ENCODE measurements at regions not wholly inside any gene's neighbourhood (a gene's known extent, or its start where the extent isn't known, plus 50 kb on each side); places are given as distances from the start of the nearest gene placed in this dataset.

- H3K4me1 ChIP-seq (ENCODE audit: insufficient read depth, low read length), result no peaks in the 10 kb centered on the region
- H3K27me3 ChIP-seq (ENCODE audit: insufficient read depth, low read length, poor library complexity, severe bottlenecking), result no peaks in the 10 kb centered on the region
- Mint-ChIP-seq H3K27me3 (peaks cover 3 to 5% of the 10 kb centered on the region in 2 donors), H3K4me1 (no peaks in the 10 kb centered on the region), H3K36me3 (no peaks in the 10 kb centered on the region), H3K4me3 (no peak overlapping the region), H3K27ac (no peak overlapping the region), H3K9me3 (peaks cover 0 to 5% (median 2%) of the 10 kb centered on the region in 5 donors)
- H3K9me3 ChIP-seq (ENCODE audit: low read length), result no peaks in the 10 kb centered on the region
- H3K27ac ChIP-seq (ENCODE audit: low read depth, low read length), result no peak overlapping the region
- ChIA-PET POLR2A (no interaction called here), CTCF (no interaction called here)
- DNase-seq, result no peak
- H3K4me3 ChIP-seq (ENCODE audit: low read length), result no peak overlapping the region
- no peaks in the 10 kb centered on the region for H3K36me3 ChIP-seq (ENCODE audit: insufficient read depth, low read length)
Observed at GRCh38 chr11:30165652-30166051, 65.2 kb upstream of the FSHB start.

GRCh38 chr11:30171661-30172060 is 59.2 kb upstream of the FSHB start:
- no peak for DNase-seq
- H3K4me3 Mint-ChIP-seq, result no peak overlapping the region
- peaks cover 7% of the 10 kb centered on the region in 2 donors for H3K27me3 Mint-ChIP-seq
- no peaks in the 10 kb centered on the region for H3K36me3 Mint-ChIP-seq
- H3K4me3 ChIP-seq (ENCODE audit: low read length), result no peak overlapping the region
- CTCF ChIA-PET, result no interaction called here
- no peak overlapping the region for H3K27ac ChIP-seq (ENCODE audit: low read depth, low read length)
- peaks cover 0 to 6% (median under 1%) of the 10 kb centered on the region in 5 donors for H3K9me3 Mint-ChIP-seq
- no peaks in the 10 kb centered on the region for H3K36me3 ChIP-seq (ENCODE audit: insufficient read depth, low read length)
- no peaks in the 10 kb centered on the region for H3K4me1 ChIP-seq (ENCODE audit: insufficient read depth, low read length)
- no peaks in the 10 kb centered on the region for H3K9me3 ChIP-seq (ENCODE audit: low read length)
- H3K27ac Mint-ChIP-seq, result no peak overlapping the region
- no peaks in the 10 kb centered on the region for H3K27me3 ChIP-seq (ENCODE audit: insufficient read depth, low read length, poor library complexity, severe bottlenecking)
- H3K4me1 Mint-ChIP-seq, result no peaks in the 10 kb centered on the region
- POLR2A ChIA-PET, result no interaction called here

- Histone ChIP-seq H3K4me3 (ENCODE audit: low read length) (no peak overlapping the region), H3K27ac (ENCODE audit: low read depth, low read length) (no peak overlapping the region), H3K36me3 (ENCODE audit: insufficient read depth, low read length) (no peaks in the 10 kb centered on the region), H3K27me3 (ENCODE audit: insufficient read depth, low read length, poor library complexity, severe bottlenecking) (no peaks in the 10 kb centered on the region), H3K9me3 (ENCODE audit: low read length) (no peaks in the 10 kb centered on the region), H3K4me1 (ENCODE audit: insufficient read depth, low read length) (no peaks in the 10 kb centered on the region)
- peaks cover 7 to 12% of the 10 kb centered on the region in 2 donors for H3K27me3 Mint-ChIP-seq
- no peaks in the 10 kb centered on the region for H3K36me3 Mint-ChIP-seq
- no peak for DNase-seq
- CTCF ChIA-PET, result no interaction called here
- H3K4me3 Mint-ChIP-seq, result no peak overlapping the region
- H3K9me3 Mint-ChIP-seq, result peaks cover 0 to 6% (median 2%) of the 10 kb centered on the region in 5 donors
- H3K27ac Mint-ChIP-seq, result no peak overlapping the region
- POLR2A ChIA-PET, result no interaction called here
- no peaks in the 10 kb centered on the region for H3K4me1 Mint-ChIP-seq
Observed at GRCh38 chr11:30172158-30172557, 58.7 kb upstream of the FSHB start.

GRCh38 chr11:30172883-30173311 is 57.9 kb upstream of the FSHB start:
- Histone ChIP-seq H3K4me3 (ENCODE audit: low read length) (no peak overlapping the region), H3K27ac (ENCODE audit: low read depth, low read length) (no peak overlapping the region), H3K9me3 (ENCODE audit: low read length) (no peaks in the 10 kb centered on the region), H3K4me1 (ENCODE audit: insufficient read depth, low read length) (no peaks in the 10 kb centered on the region), H3K36me3 (ENCODE audit: insufficient read depth, low read length) (no peaks in the 10 kb centered on the region), H3K27me3 (ENCODE audit: insufficient read depth, low read length, poor library complexity, severe bottlenecking) (no peaks in the 10 kb centered on the region)
- no peak for DNase-seq
- Mint-ChIP-seq H3K36me3 (no peaks in the 10 kb centered on the region), H3K9me3 (peaks cover 0 to 6% (median 2%) of the 10 kb centered on the region in 5 donors), H3K27me3 (peaks cover 7 to 13% of the 10 kb centered on the region in 2 donors), H3K4me3 (no peak overlapping the region), H3K27ac (no peak overlapping the region), H3K4me1 (no peaks in the 10 kb centered on the region)
- ChIA-PET CTCF (no interaction called here), POLR2A (no interaction called here)

GRCh38 chr11:30174265-30175020 is 56.4 kb upstream of the FSHB start:
- no peaks in the 10 kb centered on the region for H3K36me3 ChIP-seq (ENCODE audit: insufficient read depth, low read length)
- H3K4me1 ChIP-seq (ENCODE audit: insufficient read depth, low read length), result no peaks in the 10 kb centered on the region
- H3K9me3 Mint-ChIP-seq, result peaks cover 0 to 6% (median 2%) of the 10 kb centered on the region in 5 donors
- H3K27ac ChIP-seq (ENCODE audit: low read depth, low read length), result no peak overlapping the region
- H3K27ac Mint-ChIP-seq, result no peak overlapping the region
- no peaks in the 10 kb centered on the region for H3K27me3 ChIP-seq (ENCODE audit: insufficient read depth, low read length, poor library complexity, severe bottlenecking)
- H3K4me1 Mint-ChIP-seq, result no peaks in the 10 kb centered on the region
- H3K27me3 Mint-ChIP-seq, result peaks cover 8 to 13% of the 10 kb centered on the region in 2 donors
- no peaks in the 10 kb centered on the region for H3K36me3 Mint-ChIP-seq
- no peaks in the 10 kb centered on the region for H3K9me3 ChIP-seq (ENCODE audit: low read length)
- ChIA-PET POLR2A (no interaction called here), CTCF (no interaction called here)
- no peak overlapping the region for H3K4me3 ChIP-seq (ENCODE audit: low read length)
- no peak overlapping the region for H3K4me3 Mint-ChIP-seq
- no peak for DNase-seq

Data from CD8-positive, alpha-beta memory T cell (primary cell).